T-cell (primary cell): ENCODE measurements at regions not wholly inside any gene's neighbourhood (a gene's known extent, or its start where the extent isn't known, plus 50 kb on each side); places are given as distances from the start of the nearest gene placed in this dataset.

ENCODE experiments used
- ATAC-seq, 4 experiments: fragments of 200-7000 bp in 3 of 4; fragments of 150-1000 bp in 1 of 4; cut with Tn5 transposase; replicated peaks in 1 of 4; 1 replicate in 3 of 4; 2 replicates in 1 of 4; pipeline ENCODE4 v1.10.0; 2021; ENCODE audit warnings: moderate library complexity in 3 of 4, mild to moderate bottlenecking in 2 of 4, moderate number of reproducible peaks in 1 of 4
- CTCF ChIA-PET, 2 donors: fragments of 300-600 bp; sonication (Branson Sonifier 250); formaldehyde crosslinking; loops; one replicate each; lab custom pipeline; 2022; ENCODE audit warnings: antibody characterized with exemption in 2 of 2; lab: Charles Lee
- POLR2A ChIA-PET, 2 donors: fragments of 300-600 bp; sonication (Branson Sonifier 250); formaldehyde crosslinking; loops; one replicate each; lab custom pipeline; 2022; ENCODE audit warnings: antibody characterized with exemption in 2 of 2; lab: Charles Lee
- DNase-seq, 35 experiments: peaks; one replicate each; pipeline versions ENCODE4 v3.0.0 to v3.0.0-alpha.2; 2013 to 2023
- H3K27ac ChIP-seq: one replicate; pipeline ENCODE4 v1.5.1; 2013; ENCODE audit warnings: low read length
- H3K27me3 ChIP-seq, 2 experiments: replicated peaks in 1 of 2; 1 replicate in 1 of 2; 2 replicates in 1 of 2; pipeline versions ENCODE4 v1.6.1 to v1.7.0; 2013; ENCODE audit warnings: low read length in 1 of 2, mixed read lengths in 1 of 2; ENCODE audit not compliant: control insufficient read depth in 2 of 2, insufficient read depth in 2 of 2; ENCODE audit errors: extremely low read depth in 1 of 2
- H3K36me3 ChIP-seq, 2 donors: 1 replicate in 1 of 2; 2 replicates in 1 of 2; pipeline versions ENCODE4 v1.6.1 to v1.7.0; 2013; ENCODE audit warnings: low read length in 1 of 2; ENCODE audit not compliant: control insufficient read depth in 2 of 2, insufficient read depth in 1 of 2; ENCODE audit errors: extremely low read depth in 1 of 2
- H3K4me1 ChIP-seq, 2 experiments: 1 replicate in 1 of 2; 2 replicates in 1 of 2; pipeline versions ENCODE4 v1.6.1 to v1.7.0; 2013; ENCODE audit warnings: low read length in 2 of 2, mixed read lengths in 1 of 2; ENCODE audit not compliant: insufficient read depth in 2 of 2, control insufficient read depth in 1 of 2; ENCODE audit errors: extremely low read depth in 1 of 2
- H3K4me3 ChIP-seq, 2 donors: 1 replicate in 1 of 2; 2 replicates in 1 of 2; pipeline versions ENCODE4 v1.5.1 to v1.7.0; 2013; ENCODE audit warnings: mild to moderate bottlenecking in 2 of 2, low read length in 1 of 2, moderate library complexity in 1 of 2; ENCODE audit not compliant: control insufficient read depth in 1 of 2; ENCODE audit errors: extremely low read depth in 1 of 2
- H3K9me3 ChIP-seq: 2 replicates; pipeline ENCODE4 v1.7.0; 2013
- H3K27ac Mint-ChIP-seq, 2 donors: one replicate each; pipeline ENCODE4 v1.8.0; 2020 to 2021; ENCODE audit warnings: mild to moderate bottlenecking in 2 of 2, mixed read lengths in 2 of 2
- H3K27me3 Mint-ChIP-seq, 2 donors: one replicate each; pipeline ENCODE4 v1.8.0; 2021 to 2022; ENCODE audit warnings: mixed read lengths in 2 of 2
- H3K36me3 Mint-ChIP-seq: one replicate; pipeline ENCODE4 v1.8.0; 2021; ENCODE audit warnings: mixed read lengths
- H3K4me1 Mint-ChIP-seq, 3 donors: one replicate each; pipeline ENCODE4 v1.8.0; 2020 to 2022; ENCODE audit warnings: mixed read lengths in 3 of 3, mild to moderate bottlenecking in 1 of 3
- H3K4me3 Mint-ChIP-seq, 3 donors: one replicate each; pipeline ENCODE4 v1.8.0; 2020 to 2022; ENCODE audit warnings: mild to moderate bottlenecking in 3 of 3, mixed read lengths in 3 of 3, moderate library complexity in 3 of 3
- H3K9me3 Mint-ChIP-seq, 3 donors: one replicate each; pipeline ENCODE4 v1.8.0; 2020 to 2022; ENCODE audit warnings: mixed read lengths in 3 of 3
- WGBS: methylation state at CpG from one replicate; pipeline ENCODE4 v1.1.5; 2013; ENCODE audit warnings: missing lambda C conversion rate; ENCODE audit not compliant: insufficient coverage; 5-methylcytosine and 5-hydroxymethylcytosine counted together

DNA sequence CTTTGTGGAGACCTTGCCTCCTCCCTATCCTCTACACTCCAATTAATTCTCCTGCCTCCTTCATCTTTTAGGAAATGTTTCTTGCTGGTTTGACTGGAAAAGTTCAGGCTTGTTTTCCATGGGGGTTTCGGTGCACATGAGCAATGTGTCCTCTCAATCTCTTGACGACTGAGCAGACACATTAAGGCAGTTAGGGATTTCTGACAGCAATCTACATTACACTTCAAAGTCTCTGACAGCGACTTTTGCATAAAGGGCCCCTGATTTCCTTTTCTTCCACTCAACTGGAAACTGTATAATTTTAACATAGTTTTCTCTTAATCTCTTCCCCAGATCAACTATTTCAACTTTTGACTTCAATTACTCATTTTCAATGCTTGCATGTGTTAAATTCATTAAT, 394.0 kb downstream of the MEIS1 start:
- CTCF ChIA-PET, result no interaction called here
- H3K4me3 Mint-ChIP-seq, result no peak overlapping the region
- no peak overlapping the region for H3K27ac Mint-ChIP-seq
- POLR2A ChIA-PET, result no interaction called here
- WGBS, result 67% methylated on average over 2 of the region's 3 CpGs
- no peaks in the 10 kb centered on the region for H3K36me3 Mint-ChIP-seq
- H3K4me1 Mint-ChIP-seq, result no peaks in the 10 kb centered on the region
- no peak overlapping the region for H3K4me3 ChIP-seq
- no peaks in the 10 kb centered on the region for H3K27me3 Mint-ChIP-seq
- DNase-seq (no peak), ATAC-seq (no peak)
- no peaks in the 10 kb centered on the region for H3K36me3 ChIP-seq
- no peaks in the 10 kb centered on the region for H3K9me3 ChIP-seq
- no peaks in the 10 kb centered on the region for H3K27me3 ChIP-seq
- no peaks in the 10 kb centered on the region for H3K4me1 ChIP-seq
- no peak overlapping the region for H3K27ac ChIP-seq
- H3K9me3 Mint-ChIP-seq, result peaks cover 0 to 11% (median 6%) of the 10 kb centered on the region in 3 donors

DNA sequence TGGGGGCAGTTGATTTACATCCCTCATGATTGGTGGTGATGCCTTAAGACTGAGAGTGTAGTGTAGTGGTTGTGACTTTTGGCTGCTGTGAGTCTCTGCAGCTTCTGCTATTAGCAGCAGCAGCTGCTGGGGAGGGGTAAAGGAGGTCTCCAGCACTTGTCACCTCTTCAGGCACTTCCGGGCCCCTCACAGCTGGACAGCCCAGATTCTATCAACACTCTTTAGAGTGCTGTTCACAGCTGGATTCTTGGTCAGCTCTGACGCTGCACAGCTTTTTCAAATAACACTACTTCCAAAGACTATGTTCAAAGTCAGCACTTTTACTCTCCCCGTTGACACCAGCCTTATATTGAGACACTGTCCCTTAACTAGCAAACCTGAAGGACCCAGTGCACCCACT, 396.0 kb downstream of the MEIS1 start:
- Histone ChIP-seq H3K4me1 (no peaks in the 10 kb centered on the region), H3K27ac (no peak overlapping the region), H3K36me3 (no peaks in the 10 kb centered on the region), H3K9me3 (no peaks in the 10 kb centered on the region), H3K27me3 (no peaks in the 10 kb centered on the region), H3K4me3 (no peak overlapping the region)
- Mint-ChIP-seq H3K36me3 (no peaks in the 10 kb centered on the region), H3K27ac (no peak overlapping the region), H3K9me3 (peaks cover 0 to 10% (median 2%) of the 10 kb centered on the region in 3 donors), H3K4me1 (no peaks in the 10 kb centered on the region), H3K4me3 (no peak overlapping the region), H3K27me3 (no peaks in the 10 kb centered on the region)
- CTCF ChIA-PET, result no interaction called here
- ATAC-seq, result no peak
- no peak for DNase-seq
- POLR2A ChIA-PET, result no interaction called here
- WGBS, result 79% methylated on average over 3 of the region's 3 CpGs

- no peak overlapping the region for H3K4me3 ChIP-seq
- no peak for ATAC-seq
- no peaks in the 10 kb centered on the region for H3K36me3 ChIP-seq
- CTCF ChIA-PET, result interaction anchor here in 1 of 2 donors (0.6 kb wide), 1 partner anchor 38 kb away, joined by 3 read pairs; no protein-coding TSS in a partner anchor
- H3K4me1 ChIP-seq, result no peaks in the 10 kb centered on the region
- DNase-seq, result no peak
- no peaks in the 10 kb centered on the region for H3K36me3 Mint-ChIP-seq
- no peak overlapping the region for H3K27ac Mint-ChIP-seq
- H3K27ac ChIP-seq, result no peak overlapping the region
- H3K9me3 ChIP-seq, result no peaks in the 10 kb centered on the region
- H3K27me3 ChIP-seq, result no peaks in the 10 kb centered on the region
- H3K4me1 Mint-ChIP-seq, result no peaks in the 10 kb centered on the region
- peaks cover 0 to 13% (median 7%) of the 10 kb centered on the region in 3 donors for H3K9me3 Mint-ChIP-seq
- POLR2A ChIA-PET, result no interaction called here
- H3K4me3 Mint-ChIP-seq, result no peak overlapping the region
- H3K27me3 Mint-ChIP-seq, result no peaks in the 10 kb centered on the region
- WGBS, result 68% methylated on average over 3 of the region's 4 CpGs
These were observed 397.9 kb downstream of the MEIS1 start for GRCh38 chr2:66832646-66833435.

GRCh38 chr2:66834859-66835258, 399.9 kb downstream of the MEIS1 start:
- ATAC-seq (no peak), DNase-seq (no peak)
- no peak overlapping the region for H3K4me3 ChIP-seq
- H3K36me3 Mint-ChIP-seq, result no peaks in the 10 kb centered on the region
- POLR2A ChIA-PET, result no interaction called here
- no peaks in the 10 kb centered on the region for H3K27me3 ChIP-seq
- H3K4me3 Mint-ChIP-seq, result no peak overlapping the region
- no peaks in the 10 kb centered on the region for H3K4me1 Mint-ChIP-seq
- no peaks in the 10 kb centered on the region for H3K27me3 Mint-ChIP-seq
- no peaks in the 10 kb centered on the region for H3K36me3 ChIP-seq
- H3K27ac ChIP-seq, result no peak overlapping the region
- H3K9me3 Mint-ChIP-seq, result peaks cover 0 to 13% (median 7%) of the 10 kb centered on the region in 3 donors
- WGBS, result no CpG with 5 or more reads among the region's 4 CpGs
- H3K9me3 ChIP-seq, result no peaks in the 10 kb centered on the region
- H3K4me1 ChIP-seq, result no peaks in the 10 kb centered on the region
- CTCF ChIA-PET, result no interaction called here
- no peak overlapping the region for H3K27ac Mint-ChIP-seq

DNA sequence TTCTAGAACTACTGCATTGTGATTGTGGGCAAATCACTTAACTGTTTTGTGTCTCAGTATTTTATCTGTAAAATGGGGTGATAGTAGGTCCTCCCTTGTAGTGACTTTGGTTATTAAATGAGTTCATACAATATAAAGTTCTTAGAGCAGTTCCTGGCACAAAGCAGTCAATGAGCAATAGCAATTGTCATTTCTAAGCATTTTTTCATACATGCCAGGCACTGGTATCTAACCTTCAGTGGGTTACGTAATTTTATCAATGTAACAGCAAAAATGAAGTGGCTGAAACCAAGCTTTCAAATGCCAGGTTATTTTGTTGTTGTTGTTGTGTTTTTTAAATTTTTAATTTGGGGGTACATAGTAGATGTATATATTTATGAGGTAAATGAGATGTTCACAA, 401.9 kb downstream of the MEIS1 start:
- no CpG with 5 or more reads among the region's 1 CpG for WGBS
- no peaks in the 10 kb centered on the region for H3K4me1 Mint-ChIP-seq
- peaks cover 0 to 12% (median 4%) of the 10 kb centered on the region in 3 donors for H3K9me3 Mint-ChIP-seq
- H3K4me3 ChIP-seq, result no peak overlapping the region
- no peaks in the 10 kb centered on the region for H3K36me3 ChIP-seq
- ATAC-seq (no peak), DNase-seq (no peak)
- no peak overlapping the region for H3K4me3 Mint-ChIP-seq
- POLR2A ChIA-PET, result no interaction called here
- H3K9me3 ChIP-seq, result no peaks in the 10 kb centered on the region
- H3K4me1 ChIP-seq, result no peaks in the 10 kb centered on the region
- no peak overlapping the region for H3K27ac Mint-ChIP-seq
- H3K27me3 ChIP-seq, result no peaks in the 10 kb centered on the region
- H3K27ac ChIP-seq, result no peak overlapping the region
- CTCF ChIA-PET, result no interaction called here
- no peaks in the 10 kb centered on the region for H3K36me3 Mint-ChIP-seq
- H3K27me3 Mint-ChIP-seq, result no peaks in the 10 kb centered on the region

GRCh38 chr2:66839551-66840320, 404.8 kb downstream of the MEIS1 start:
- no peak overlapping the region for H3K27ac ChIP-seq
- no peaks in the 10 kb centered on the region for H3K4me1 ChIP-seq
- Mint-ChIP-seq H3K27me3 (no peaks in the 10 kb centered on the region), H3K4me1 (no peaks in the 10 kb centered on the region), H3K27ac (no peak overlapping the region), H3K9me3 (peaks cover 0 to 12% (median 4%) of the 10 kb centered on the region in 3 donors), H3K4me3 (no peak overlapping the region), H3K36me3 (no peaks in the 10 kb centered on the region)
- no CpG with 5 or more reads among the region's 4 CpGs for WGBS
- no peaks in the 10 kb centered on the region for H3K27me3 ChIP-seq
- no peaks in the 10 kb centered on the region for H3K9me3 ChIP-seq
- H3K4me3 ChIP-seq, result no peak overlapping the region
- ChIA-PET CTCF (no interaction called here), POLR2A (no interaction called here)
- ATAC-seq, result no peak
- H3K36me3 ChIP-seq, result no peaks in the 10 kb centered on the region
- no peak for DNase-seq
